Mucosa of descending colon (tissue), 3 donors: ENCODE measurements at regions not wholly inside any gene's neighbourhood (a gene's known extent, or its start where the extent isn't known, plus 50 kb on each side); places are given as distances from the start of the nearest gene placed in this dataset.

Experiments
- ATAC-seq: fragments of 200-7000 bp; cut with Tn5 transposase; one replicate; pipeline ENCODE4 v1.9.1; 2020; ENCODE audit warnings: mild to moderate bottlenecking, moderate library complexity
- DNase-seq, 3 donors: peaks; one replicate each; pipeline ENCODE4 v3.0.0-alpha.2; 2020
- H3K36me3 ChIP-seq: fragments of 200-600 bp; one replicate; pipeline ENCODE4 v1.8.0; 2021; ENCODE audit warnings: low read depth, mild to moderate bottlenecking
- H3K4me1 ChIP-seq: fragments of 200-600 bp; one replicate; pipeline ENCODE4 v1.8.0; 2021; ENCODE audit warnings: low read depth, mild to moderate bottlenecking
- H3K4me3 ChIP-seq: fragments of 200-600 bp; one replicate; pipeline ENCODE4 v1.8.0; 2021; ENCODE audit warnings: mild to moderate bottlenecking
- H3K9me3 ChIP-seq: fragments of 200-600 bp; one replicate; pipeline ENCODE4 v1.8.0; 2021; ENCODE audit warnings: mild to moderate bottlenecking
- CTCF ChIP-seq: fragments of 200-600 bp; IDR thresholded peaks from one replicate; pipeline ENCODE4 v1.8.0; 2022; ENCODE audit warnings: antibody characterized with exemption, mild to moderate bottlenecking
- intact Hi-C, 2 donors: fragments of 100-400 bp; cut with DNase I in 1 of 2; cut with micrococcal nuclease in 1 of 2; formaldehyde crosslinking; loops; one replicate each; pipeline versions ENCODE4 v1.11.0 to v1.11.1; 2022; cut with DNase I, micrococcal nuclease
- donor health status: DM: no; HTN: no; CAD: no; lungs with moderate emphysema.
- donor health status: DM: no; HTN: no; CAD: no.
- donor health status: DM: no; HTN: yes; CAD: no.

- no peak overlapping the region for H3K4me3 ChIP-seq
- intact Hi-C loops = no loop called here
- peak; percentile 73 for ATAC-seq
- no peak for TF ChIP-seq CTCF
- no peaks in the 10 kb centered on the region for H3K9me3 ChIP-seq
- H3K36me3 ChIP-seq = no peaks in the 10 kb centered on the region
- no peak for DNase-seq
- peaks cover 10% of the 10 kb centered on the region for H3K4me1 ChIP-seq
Observed at GRCh38 chr10:88080213-88080612, 216.8 kb downstream of the PTEN start.

- peaks cover 10% of the 10 kb centered on the region for H3K4me1 ChIP-seq
- ATAC-seq (no peak), DNase-seq (no peak)
- no peaks in the 10 kb centered on the region for H3K36me3 ChIP-seq
- intact Hi-C loops = no loop called here
- no peak for TF ChIP-seq CTCF
- no peaks in the 10 kb centered on the region for H3K9me3 ChIP-seq
- H3K4me3 ChIP-seq = no peak overlapping the region
Observed at GRCh38 chr10:88081457-88082054, 218.1 kb downstream of the PTEN start.

GRCh38 chr10:88082391-88082790 lies 219.0 kb downstream of the PTEN start:
- H3K36me3 ChIP-seq = no peaks in the 10 kb centered on the region
- H3K9me3 ChIP-seq = no peaks in the 10 kb centered on the region
- no peak overlapping the region for H3K4me3 ChIP-seq
- peaks cover 10% of the 10 kb centered on the region for H3K4me1 ChIP-seq
- TF ChIP-seq CTCF = no peak
- intact Hi-C loops = no loop called here
- DNase-seq = no peak
- ATAC-seq = no peak

- no peak for TF ChIP-seq CTCF
- ATAC-seq = peak; percentile 56
- intact Hi-C loops = no loop called here
Observed at GRCh38 chr10:88082806-88083596, 219.6 kb downstream of the PTEN start.

GRCh38 chr10:88083597-88083989 lies 220.2 kb downstream of the PTEN start:
- ATAC-seq (no peak), DNase-seq (no peak)
- no peak for TF ChIP-seq CTCF
- Histone ChIP-seq H3K36me3 (no peaks in the 10 kb centered on the region), H3K4me3 (no peak overlapping the region), H3K4me1 (peaks cover 10% of the 10 kb centered on the region), H3K9me3 (no peaks in the 10 kb centered on the region)
- intact Hi-C loops = no loop called here

More at GRCh38 chr10:88082806-88083596, 219.6 kb downstream of the PTEN start:
- DNase-seq = no peak
- no peaks in the 10 kb centered on the region for H3K9me3 ChIP-seq
- peaks cover 10% of the 10 kb centered on the region for H3K4me1 ChIP-seq
- H3K4me3 ChIP-seq = no peak overlapping the region
- no peaks in the 10 kb centered on the region for H3K36me3 ChIP-seq
